ENCODE measurements at regions not wholly inside any gene's neighbourhood (a gene's known extent, or its start where the extent isn't known, plus 50 kb on each side); places are given as distances from the start of the nearest gene placed in this dataset.

- no peak for TF ChIP-seq EZH2 (IDR thresholded peaks at IDR 0.05)
- no peak for TF ChIP-seq POLR2AphosphoS5 (IDR thresholded peaks at IDR 0.05; ENCODE audit: borderline replicate concordance, low read depth, low read length)
- TF ChIP-seq FOXP2 (optimal IDR thresholded peaks at IDR 0.05; ENCODE audit: control extremely low read depth, extremely low read length, insufficient read depth): no peak
These were observed 357.4 kb downstream of the TBL1XR1 start for GRCh38 chr3:176839901-176840300.
